DMS79 treated with DMSO at 0.1 percent for 48 hours (cell line): ENCODE measurements at regions not wholly inside any gene's neighbourhood (a gene's known extent, or its start where the extent isn't known, plus 50 kb on each side); places are given as distances from the start of the nearest gene placed in this dataset.
"Not testable (repeated sequence)": the region's sequence is repeated elsewhere in the genome, so short reads cannot be mapped to it uniquely, and the experiment has no call there.

Experiments used
- DNase-seq: peaks from one replicate; lab custom pipeline; 2025; lab: John Stamatoyannopoulos, UW

DNA sequence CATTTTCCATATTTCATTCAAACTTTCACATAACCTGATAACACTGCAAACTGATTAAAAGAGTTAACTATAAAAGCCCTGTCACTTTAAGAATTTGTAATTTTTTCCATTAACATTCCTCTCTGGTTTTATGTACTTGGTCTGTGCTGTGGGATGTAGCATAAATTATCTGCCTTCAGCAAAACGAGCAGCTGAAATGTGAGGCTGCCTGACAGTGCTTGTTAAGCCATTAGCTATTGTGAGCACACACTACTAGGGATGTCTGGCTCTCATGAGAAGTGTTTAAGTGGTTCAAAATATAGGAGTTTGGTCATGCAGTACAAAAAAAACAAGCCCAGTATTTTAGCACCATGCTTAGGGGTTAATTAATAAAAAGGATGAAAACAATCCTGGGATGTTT is 63.0 kb downstream of the HOXA1 start:
- DNase-seq: peak; percentile 90

DNA sequence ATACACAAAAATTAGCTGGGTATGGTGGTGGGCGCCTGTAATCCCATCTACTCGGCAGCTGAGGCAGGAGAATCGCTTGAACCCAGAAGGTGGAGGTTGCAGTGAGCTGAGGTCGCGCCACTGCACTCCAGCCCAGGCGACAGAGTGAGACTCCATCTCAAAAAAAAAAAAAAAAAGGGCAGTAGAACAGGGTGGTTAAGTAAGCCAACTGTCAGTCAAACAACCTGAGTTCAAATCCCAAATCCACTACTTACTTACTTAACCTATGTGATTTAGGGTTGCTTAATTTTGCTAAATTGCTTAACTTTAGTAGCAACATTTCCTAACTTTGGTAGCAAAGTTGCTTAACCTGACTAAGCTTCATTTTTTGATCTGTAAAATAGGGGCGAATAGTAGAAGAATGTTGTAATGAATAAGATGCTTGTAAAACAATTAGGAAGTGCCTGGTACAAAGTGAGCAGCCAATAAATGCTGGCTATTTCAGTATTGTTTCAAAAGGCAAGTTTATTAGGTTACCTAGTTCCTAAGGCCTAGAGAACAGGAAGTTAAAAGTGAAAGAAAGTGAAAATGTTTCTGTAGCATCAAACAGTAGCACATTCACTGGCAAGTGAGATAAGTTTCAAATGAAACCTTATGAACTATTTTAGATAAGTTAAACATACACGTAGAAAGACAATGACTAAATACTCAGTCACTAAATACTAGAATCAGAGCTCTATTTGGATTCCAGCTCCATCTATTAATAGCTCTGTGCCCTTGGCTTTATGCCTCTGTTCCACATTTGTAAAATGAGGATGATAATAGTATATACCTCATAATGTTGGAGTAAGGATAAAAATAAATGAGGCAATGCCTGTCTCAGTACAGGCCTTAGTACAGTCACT is 64.3 kb downstream of the HOXA1 start:
- DNase-seq: no peak

DNA sequence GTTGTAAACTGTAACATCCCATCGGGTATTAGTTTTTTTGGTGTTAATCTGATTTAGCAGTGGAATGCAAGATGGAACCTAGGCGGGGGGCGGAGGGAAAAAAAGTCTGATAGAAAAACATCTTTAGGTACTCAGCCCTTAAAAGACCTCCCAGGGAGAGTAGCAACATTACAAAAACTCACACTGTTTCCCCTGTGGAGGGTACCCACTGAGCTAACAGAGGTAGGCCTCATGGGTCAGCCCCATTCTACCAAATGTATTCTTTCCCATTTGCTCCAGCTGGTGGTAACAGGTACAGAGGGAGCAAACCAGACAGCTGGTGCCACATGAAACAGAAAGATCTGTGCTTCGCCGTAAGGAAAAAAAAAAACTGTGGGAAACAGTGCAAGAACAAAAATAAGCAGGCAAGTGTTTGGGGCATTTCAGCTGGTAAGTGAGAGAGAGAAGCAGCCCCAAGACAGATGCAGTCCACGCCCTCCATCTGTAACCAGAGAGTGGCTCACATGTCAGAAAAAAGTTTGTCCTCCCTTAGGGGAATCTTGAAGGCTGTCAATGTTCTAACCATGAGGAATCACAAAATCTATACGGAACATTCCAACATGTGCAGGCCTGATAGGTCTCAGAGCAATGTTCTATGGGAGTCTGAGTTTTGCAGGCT is 65.3 kb downstream of the HOXA1 start:
- no peak for DNase-seq

- no peak for DNase-seq
Observed at GRCh38 chr7:27025270-27025669, 70.5 kb downstream of the HOXA1 start.

DNA sequence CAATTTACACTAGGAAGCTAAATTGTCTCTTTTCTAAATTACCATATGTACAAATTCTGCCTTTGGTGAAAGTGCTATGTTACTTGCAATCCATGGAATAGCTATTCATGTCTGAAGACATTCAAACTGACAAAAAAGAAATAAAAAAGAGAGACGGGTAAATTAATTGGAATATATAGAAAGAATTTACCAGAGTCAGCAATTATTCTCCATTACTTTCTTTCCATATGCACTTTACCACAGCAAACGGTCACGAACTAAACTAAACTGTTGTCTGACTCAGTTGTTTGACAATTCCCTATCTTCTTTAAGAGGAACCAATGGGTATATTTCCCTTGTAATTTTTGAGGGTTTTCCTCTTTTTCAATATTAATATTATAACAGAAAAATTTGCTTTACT is 85.7 kb downstream of the HOXA1 start:
- DNase-seq: no peak

DNA sequence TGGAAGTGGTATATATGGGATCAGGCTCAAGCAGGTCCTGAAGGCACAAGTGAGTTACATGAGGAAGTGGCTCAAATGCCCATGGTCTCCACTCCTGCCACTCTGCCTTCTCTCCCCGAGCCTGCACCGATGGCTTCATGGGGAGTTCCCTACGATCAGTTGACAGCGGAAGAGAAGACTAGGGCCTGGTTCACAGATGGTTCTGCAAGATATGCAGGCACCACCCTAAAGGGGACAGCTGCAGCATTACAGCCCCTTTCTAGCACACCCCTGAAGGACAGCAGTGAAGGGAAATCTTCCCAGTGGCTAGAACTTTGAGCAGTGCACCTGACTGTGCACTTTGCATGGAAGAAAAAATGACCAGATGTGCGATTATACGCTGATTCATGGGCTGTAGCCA is 95.3 kb downstream of the HOXA1 start:
- DNase-seq: no peak

DNA sequence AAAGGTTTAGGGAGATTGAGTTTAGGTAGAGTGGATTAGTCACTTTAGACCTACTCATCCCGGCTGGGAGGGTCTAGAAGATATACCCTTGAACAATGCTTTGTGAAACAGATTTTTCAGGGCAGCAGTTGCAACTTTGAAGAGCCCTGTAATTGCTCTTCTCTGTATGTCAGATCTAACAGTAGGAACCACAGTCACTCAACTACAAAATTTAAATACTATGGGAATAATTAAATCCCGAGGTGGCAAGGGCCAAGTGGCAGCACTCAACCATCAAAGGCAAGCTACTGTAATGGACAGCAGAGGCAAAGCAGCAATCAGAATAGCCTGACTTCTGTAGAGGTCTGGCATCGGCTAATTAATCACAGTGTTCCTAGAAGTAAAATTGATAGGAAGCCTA is 97.5 kb downstream of the HOXA1 start:
- not testable (repeated sequence) for DNase-seq

DNA sequence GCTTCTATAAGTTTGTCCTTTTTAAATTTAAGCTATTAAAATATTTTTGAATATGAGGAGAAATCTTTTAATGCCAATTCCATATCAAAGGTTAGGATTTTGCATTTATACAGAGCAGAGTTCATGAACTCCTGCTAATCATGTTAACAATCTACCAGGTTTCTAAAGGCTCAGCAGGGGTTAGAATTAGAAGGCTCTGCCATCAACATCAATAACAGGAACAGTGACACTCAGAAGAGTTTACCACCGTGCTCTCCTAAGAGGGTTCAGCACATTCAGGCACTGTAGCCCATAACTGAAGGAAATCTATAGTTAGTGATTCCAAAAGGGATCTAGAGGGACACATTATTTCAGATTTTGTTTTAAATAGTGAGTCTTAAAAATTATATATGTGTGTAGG is 100.1 kb downstream of the HOXA1 start:
- peak; percentile 35 for DNase-seq

DNA sequence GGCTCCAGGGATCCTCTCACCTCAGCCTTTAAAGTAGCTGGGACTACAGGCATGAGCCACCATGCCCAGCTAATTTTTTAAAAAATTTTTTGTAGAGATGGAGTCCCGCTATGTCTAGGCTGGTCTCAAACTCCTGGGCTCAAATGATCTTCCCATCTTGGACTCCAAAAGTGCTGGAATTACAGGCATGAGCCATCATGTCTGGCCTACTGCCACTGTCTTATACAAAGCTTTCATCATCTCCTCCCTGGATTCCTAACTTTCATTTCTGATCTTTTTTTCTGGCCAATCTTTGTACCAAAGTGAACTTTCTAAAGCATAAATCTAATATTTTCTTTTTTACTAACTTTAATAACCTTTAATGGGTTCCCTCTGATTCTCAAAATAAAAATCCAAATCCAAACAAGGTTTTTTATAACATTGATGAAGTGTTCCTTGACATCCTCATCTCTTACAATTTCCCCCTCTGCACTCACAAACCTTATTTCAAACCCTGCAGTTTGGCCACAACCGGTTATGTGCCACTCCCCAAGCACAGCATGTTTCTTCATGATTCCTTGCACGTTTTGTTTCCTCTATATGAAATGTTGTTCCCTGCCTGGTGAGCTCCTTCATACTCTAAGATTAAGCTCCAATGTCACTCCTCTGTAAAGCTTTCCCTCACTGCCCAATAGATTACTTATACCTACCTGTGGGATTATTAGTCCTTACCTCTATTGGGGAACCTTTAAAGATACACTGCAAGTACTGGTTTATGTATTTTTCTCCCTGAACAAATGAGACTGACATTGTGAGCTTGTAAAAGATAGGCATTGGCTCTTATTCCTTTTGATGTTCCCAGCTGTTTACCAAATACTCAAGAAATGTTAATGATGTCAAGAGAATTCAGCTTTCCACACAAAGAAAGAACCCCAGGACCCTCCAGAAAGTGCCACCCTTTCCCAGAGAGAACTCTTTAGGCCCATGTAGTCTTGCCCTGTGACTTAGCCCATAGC is 101.7 kb downstream of the HOXA1 start:
- no peak for DNase-seq

- no peak for DNase-seq
Observed at GRCh38 chr7:26992670-26993069, 103.1 kb downstream of the HOXA1 start.

- no peak for DNase-seq
Observed at GRCh38 chr7:26991796-26992195, 104.0 kb downstream of the HOXA1 start.

- no peak for DNase-seq
Observed at GRCh38 chr7:26989897-26990670, 105.7 kb downstream of the HOXA1 start.

GRCh38 chr7:26988836-26989374 is 106.9 kb downstream of the HOXA1 start:
- no peak for DNase-seq

GRCh38 chr7:26987338-26987737 is 108.5 kb downstream of the HOXA1 start:
- DNase-seq: no peak

DNA sequence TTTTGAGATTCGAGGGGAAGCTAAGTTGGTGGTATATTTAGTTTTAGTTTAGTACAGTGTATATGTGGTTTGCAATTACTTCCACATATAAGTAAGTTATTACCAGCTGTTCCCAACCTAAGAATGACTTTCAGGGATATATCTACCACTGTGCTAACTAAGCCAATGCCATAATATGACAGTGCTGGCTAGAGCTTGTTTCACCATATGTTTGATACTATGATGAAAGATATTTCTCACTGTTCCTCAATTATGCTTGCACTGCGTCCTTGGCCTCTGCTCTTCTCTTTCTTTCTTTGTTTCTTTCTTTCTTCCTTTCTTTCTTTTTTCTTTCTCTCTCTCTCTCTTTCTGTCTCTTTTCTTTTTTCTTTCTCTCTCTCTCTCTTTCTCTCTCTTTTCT is 113.8 kb upstream of the SKAP2 start:
- DNase-seq: no peak

DNA sequence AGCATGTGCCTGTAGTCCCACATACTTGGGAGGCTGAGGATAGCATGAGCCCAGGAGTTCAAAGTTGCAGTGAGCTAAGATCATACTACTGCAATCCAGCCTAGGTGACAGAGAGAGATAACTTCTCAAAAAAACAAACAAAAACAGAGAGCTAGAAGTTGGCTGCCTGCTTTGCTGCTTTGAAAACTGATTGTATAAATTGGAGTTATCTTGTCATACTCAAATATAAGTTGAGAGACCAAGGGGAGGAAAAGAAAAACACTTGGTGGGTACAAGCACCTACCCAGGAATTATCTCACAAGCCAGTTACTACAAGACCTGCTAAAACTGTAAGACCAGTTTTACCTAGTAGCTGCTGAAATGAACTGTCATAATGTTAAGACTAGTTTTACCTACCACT is 112.5 kb upstream of the SKAP2 start:
- no peak for DNase-seq

GRCh38 chr7:26971924-26972323 is 107.5 kb upstream of the SKAP2 start:
- DNase-seq: not testable (repeated sequence)

DNA sequence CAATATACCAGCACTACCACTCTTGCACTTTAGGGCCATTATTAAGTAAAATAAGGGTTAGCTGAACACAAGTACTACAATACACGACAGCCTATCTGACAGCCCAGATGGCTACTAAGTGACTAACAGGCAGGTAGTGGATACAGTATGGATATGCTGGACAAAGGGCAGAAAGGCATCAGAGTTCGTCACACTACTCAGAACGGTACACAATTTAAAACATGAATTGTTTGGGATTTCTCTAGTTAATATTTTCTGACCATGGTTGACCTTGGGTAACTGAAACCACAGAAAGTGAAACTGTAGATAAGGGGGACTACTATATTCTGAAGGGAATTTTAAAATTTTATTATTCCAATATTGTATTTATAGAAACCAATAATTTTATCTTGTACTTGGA is 101.3 kb upstream of the SKAP2 start:
- no peak for DNase-seq

DNA sequence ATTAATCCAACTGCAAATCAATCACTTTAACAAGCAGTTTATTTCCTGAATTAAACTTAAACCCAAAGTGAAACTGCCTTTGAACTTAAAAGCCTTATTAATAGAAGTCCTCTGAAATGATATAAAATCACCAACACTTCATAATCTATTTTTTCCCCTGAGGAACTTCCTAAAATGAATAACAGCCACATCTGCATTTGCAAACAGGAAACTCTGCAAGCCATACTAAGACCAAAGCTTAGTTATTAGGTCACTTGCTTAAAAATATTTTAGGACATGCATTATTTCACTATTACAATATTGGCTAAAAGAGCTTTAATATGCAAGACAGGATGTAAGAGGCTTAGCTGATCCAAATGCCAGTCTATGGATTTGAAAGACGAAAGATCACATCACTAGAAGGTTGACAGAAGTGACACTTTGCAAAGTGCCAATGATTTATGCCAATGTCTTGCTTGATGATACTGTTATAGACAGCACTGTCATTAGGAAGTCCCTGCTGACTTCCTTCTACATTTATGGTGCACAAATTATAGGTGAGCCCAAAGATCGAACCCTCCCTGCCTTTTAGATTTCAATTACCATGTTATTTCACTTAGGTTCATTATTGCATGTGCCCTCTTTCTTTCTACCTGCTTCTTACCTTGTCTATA is 99.9 kb upstream of the SKAP2 start:
- no peak for DNase-seq

DNA sequence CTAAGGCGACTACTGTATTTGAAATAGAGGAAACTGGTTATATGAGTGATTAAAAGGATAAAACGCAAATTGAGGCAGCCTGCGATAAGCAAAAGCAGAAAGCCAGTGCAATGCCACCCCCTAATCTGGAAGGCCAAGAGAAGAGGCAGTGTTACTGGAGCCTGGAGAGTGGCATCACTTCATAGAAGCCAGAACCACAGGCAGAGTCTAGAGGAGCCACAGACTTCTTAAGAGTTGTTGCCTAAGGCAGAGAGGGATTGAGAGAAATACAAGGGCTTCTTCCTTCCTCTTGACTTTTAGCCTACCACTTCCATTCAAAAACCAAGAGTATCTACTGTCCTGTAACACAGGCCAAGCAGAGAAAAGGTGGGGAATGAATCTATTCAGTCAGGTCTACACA is 94.9 kb upstream of the SKAP2 start:
- no peak for DNase-seq

GRCh38 chr7:26958834-26959233 is 94.4 kb upstream of the SKAP2 start:
- DNase-seq: no peak
